ENCODE measurements at regions not wholly inside any gene's neighbourhood (a gene's known extent, or its start where the extent isn't known, plus 50 kb on each side); places are given as distances from the start of the nearest gene placed in this dataset.

DNA sequence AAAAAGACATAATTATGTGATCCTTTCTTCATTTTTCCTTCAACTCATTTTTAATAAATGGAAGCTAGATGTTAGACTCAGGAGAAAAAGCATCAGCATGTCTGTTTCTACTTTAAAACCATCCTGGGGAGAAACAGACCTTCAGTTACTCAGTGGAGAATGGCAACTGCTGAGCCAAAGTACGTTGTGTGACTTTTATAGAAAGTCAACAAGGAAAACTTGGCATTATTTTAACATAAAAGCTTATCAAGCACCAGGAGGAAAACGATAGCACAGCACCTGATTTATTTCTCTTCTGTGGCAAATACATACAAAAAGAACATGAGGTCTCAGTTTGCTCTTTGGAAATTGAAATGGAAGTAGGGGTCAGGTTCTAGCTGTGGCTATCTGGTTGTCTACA is 115.3 kb upstream of the RIPOR2 start:
- H3K27ac ChIP-seq, result no peak overlapping the region
- TF ChIP-seq, protein P1, sequence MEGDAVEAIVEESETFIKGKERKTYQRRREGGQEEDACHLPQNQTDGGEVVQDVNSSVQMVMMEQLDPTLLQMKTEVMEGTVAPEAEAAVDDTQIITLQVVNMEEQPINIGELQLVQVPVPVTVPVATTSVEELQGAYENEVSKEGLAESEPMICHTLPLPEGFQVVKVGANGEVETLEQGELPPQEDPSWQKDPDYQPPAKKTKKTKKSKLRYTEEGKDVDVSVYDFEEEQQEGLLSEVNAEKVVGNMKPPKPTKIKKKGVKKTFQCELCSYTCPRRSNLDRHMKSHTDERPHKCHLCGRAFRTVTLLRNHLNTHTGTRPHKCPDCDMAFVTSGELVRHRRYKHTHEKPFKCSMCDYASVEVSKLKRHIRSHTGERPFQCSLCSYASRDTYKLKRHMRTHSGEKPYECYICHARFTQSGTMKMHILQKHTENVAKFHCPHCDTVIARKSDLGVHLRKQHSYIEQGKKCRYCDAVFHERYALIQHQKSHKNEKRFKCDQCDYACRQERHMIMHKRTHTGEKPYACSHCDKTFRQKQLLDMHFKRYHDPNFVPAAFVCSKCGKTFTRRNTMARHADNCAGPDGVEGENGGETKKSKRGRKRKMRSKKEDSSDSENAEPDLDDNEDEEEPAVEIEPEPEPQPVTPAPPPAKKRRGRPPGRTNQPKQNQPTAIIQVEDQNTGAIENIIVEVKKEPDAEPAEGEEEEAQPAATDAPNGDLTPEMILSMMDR (IDR thresholded peaks at IDR 0.05), result no peak

DNA sequence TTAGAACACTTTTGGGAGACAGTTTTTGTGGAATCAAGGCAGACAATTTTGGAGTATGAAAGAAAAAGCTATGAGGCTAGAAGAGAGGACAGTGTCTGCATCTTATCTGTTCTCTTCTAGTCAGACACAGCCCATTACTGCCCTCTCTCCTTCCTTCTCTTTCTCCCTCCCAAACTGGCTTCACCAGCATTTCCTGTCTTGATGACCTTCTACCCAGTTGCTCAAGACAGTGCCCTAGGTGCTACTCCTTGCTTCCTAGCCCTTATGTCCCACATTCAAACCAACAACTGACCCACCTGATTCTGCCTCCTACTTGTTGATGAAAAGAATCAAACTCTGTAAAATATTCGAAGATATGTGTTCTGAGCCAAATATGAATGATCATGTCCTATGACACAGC is 116.4 kb upstream of the RIPOR2 start:
- no peaks in the 10 kb centered on the region for H3K36me3 ChIP-seq
- no peaks in the 10 kb centered on the region for H3K27me3 ChIP-seq
- H3K4me1 ChIP-seq (ENCODE audit: control insufficient read depth in 1 of 2, insufficient read depth in 1 of 2, low read depth in 1 of 2, low read length in 1 of 2), result peaks cover 6 to 12% of the 10 kb centered on the region in 2 experiments
- H3K27ac ChIP-seq, result no peak overlapping the region
- no peak overlapping the region for H3K4me3 ChIP-seq (ENCODE audit: low read depth in 1 of 2, low read length in 1 of 2)
- no peaks in the 10 kb centered on the region for H3K9me3 ChIP-seq
- TF ChIP-seq, protein P1 (IDR thresholded peaks at IDR 0.05), result no peak

More for the DNA sequence above, 115.3 kb upstream of the RIPOR2 start:
- Histone ChIP-seq H3K4me1 (ENCODE audit: control insufficient read depth in 1 of 2, insufficient read depth in 1 of 2, low read depth in 1 of 2, low read length in 1 of 2) (peaks cover 3 to 6% of the 10 kb centered on the region in 2 experiments), H3K36me3 (no peaks in the 10 kb centered on the region), H3K4me3 (ENCODE audit: low read depth in 1 of 2, low read length in 1 of 2) (no peak overlapping the region), H3K9me3 (no peaks in the 10 kb centered on the region), H3K27me3 (no peaks in the 10 kb centered on the region)

- H3K27ac ChIP-seq, result no peak overlapping the region
- H3K27me3 ChIP-seq, result no peaks in the 10 kb centered on the region
- H3K4me3 ChIP-seq (ENCODE audit: low read depth in 1 of 2, low read length in 1 of 2), result no peak overlapping the region
- no peaks in the 10 kb centered on the region for H3K36me3 ChIP-seq
- peaks cover 6 to 12% of the 10 kb centered on the region in 2 experiments for H3K4me1 ChIP-seq (ENCODE audit: control insufficient read depth in 1 of 2, insufficient read depth in 1 of 2, low read depth in 1 of 2, low read length in 1 of 2)
- TF ChIP-seq, protein P1 (IDR thresholded peaks at IDR 0.05), result no peak
- H3K9me3 ChIP-seq, result no peaks in the 10 kb centered on the region
Observed at GRCh38 chr6:25053875-25054371, 118.2 kb upstream of the RIPOR2 start.

- Histone ChIP-seq H3K4me3 (ENCODE audit: low read depth in 1 of 2, low read length in 1 of 2) (no peak overlapping the region), H3K27ac (no peak overlapping the region)
- TF ChIP-seq, protein P1 (IDR thresholded peaks at IDR 0.05), result no peak
Observed at GRCh38 chr6:25054469-25054868, 118.7 kb upstream of the RIPOR2 start.

GRCh38 chr6:25056130-25056529 is 120.4 kb upstream of the RIPOR2 start:
- no peak overlapping the region for H3K4me3 ChIP-seq (ENCODE audit: low read depth in 1 of 2, low read length in 1 of 2)
- H3K9me3 ChIP-seq, result no peaks in the 10 kb centered on the region
- TF ChIP-seq, protein P1 (IDR thresholded peaks at IDR 0.05), result no peak
- no peak overlapping the region for H3K27ac ChIP-seq
- H3K4me1 ChIP-seq (ENCODE audit: control insufficient read depth in 1 of 2, insufficient read depth in 1 of 2, low read depth in 1 of 2, low read length in 1 of 2), result peaks cover 6 to 12% of the 10 kb centered on the region in 2 experiments
- no peaks in the 10 kb centered on the region for H3K27me3 ChIP-seq
- H3K36me3 ChIP-seq, result no peaks in the 10 kb centered on the region

More at GRCh38 chr6:25054469-25054868, 118.7 kb upstream of the RIPOR2 start:
- H3K9me3 ChIP-seq, result no peaks in the 10 kb centered on the region
- peaks cover 6 to 12% of the 10 kb centered on the region in 2 experiments for H3K4me1 ChIP-seq (ENCODE audit: control insufficient read depth in 1 of 2, insufficient read depth in 1 of 2, low read depth in 1 of 2, low read length in 1 of 2)
- no peaks in the 10 kb centered on the region for H3K36me3 ChIP-seq
- no peaks in the 10 kb centered on the region for H3K27me3 ChIP-seq

Measured in neutrophil (primary cell).